AG08396 (cell line): ENCODE measurements at regions not wholly inside any gene's neighbourhood (a gene's known extent, or its start where the extent isn't known, plus 50 kb on each side); places are given as distances from the start of the nearest gene placed in this dataset.

Experiments used
- DNase-seq: peaks from one replicate; pipeline ENCODE4 v3.0.0; 2012; ENCODE audit warnings: low spot score, mixed read lengths

DNA sequence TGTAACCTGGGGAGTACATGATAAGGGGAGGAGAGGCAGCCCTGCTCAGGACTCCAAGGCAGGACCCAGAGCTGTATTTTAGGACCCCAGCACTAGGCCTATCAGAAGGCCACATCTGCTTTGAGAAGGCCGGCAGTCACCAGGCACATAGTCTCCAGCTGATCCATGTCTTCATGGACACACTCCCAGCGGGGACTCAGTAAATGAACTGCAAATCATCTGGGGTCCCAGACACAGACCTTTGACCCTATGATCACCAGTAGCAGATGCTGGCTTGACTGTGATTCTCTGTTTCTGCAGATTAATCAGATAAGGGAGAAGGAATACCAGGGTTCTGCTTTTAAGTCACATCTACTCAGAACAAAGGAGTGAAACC lies 341.4 kb upstream of the PODXL start:
- DNase-seq, result no peak

GRCh38 chr7:131897016-131897789 lies 340.8 kb upstream of the PODXL start:
- DNase-seq, result no peak

GRCh38 chr7:131896165-131896863 lies 339.9 kb upstream of the PODXL start:
- DNase-seq, result no peak

- DNase-seq, result peak; percentile 20
Measured at GRCh38 chr7:131895541-131896164, 339.2 kb upstream of the PODXL start.

- no peak for DNase-seq
Measured at GRCh38 chr7:131893631-131894340, 337.4 kb upstream of the PODXL start.

GRCh38 chr7:131890176-131890575 lies 333.7 kb upstream of the PODXL start:
- DNase-seq, result no peak

- DNase-seq, result no peak
Measured at GRCh38 chr7:131889572-131890150, 333.2 kb upstream of the PODXL start.

GRCh38 chr7:131883769-131884168 lies 327.3 kb upstream of the PODXL start:
- no peak for DNase-seq

GRCh38 chr7:131883196-131883595 lies 326.8 kb upstream of the PODXL start:
- no peak for DNase-seq

DNA sequence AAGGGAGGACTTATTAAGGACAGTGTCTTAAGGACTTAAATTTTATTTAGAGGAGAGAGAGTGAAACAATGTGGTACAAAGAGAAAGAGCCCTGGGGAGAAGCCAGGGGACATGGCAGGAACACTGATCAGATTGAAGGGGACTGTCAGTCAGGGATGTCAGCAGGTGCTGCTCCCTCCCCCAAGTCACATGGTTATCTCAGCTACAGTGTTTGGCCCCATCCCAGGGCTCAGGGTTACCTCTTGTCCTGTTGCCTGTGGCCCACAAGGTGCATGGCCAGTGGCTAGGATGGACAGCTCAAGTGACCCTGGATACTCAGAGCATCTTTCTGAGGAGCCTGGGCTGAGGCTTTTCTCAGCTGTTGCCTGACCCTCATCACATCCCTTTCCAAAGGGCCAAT lies 325.9 kb upstream of the PODXL start:
- no peak for DNase-seq

DNA sequence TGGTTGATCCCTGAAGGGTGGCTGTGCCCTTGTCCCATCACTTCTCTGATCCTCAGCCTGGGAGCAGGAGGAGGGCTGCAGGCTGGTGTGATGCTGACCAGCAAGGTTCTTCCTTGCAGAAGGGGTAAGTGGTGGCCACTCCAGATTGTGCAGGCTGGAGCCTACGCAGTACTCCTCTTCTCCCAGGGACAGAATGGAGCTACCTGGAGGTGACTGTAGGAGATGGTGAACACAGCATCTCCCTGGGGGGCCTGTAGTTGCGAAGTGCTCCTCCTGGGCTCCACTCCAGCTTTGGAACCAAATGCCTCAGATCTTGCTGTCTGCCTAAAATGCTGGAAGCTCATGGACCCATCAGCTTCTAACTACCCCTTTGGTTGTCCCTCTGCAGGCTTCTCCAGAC lies 323.6 kb upstream of the PODXL start:
- DNase-seq, result no peak

GRCh38 chr7:131879424-131879823 lies 323.0 kb upstream of the PODXL start:
- no peak for DNase-seq

DNA sequence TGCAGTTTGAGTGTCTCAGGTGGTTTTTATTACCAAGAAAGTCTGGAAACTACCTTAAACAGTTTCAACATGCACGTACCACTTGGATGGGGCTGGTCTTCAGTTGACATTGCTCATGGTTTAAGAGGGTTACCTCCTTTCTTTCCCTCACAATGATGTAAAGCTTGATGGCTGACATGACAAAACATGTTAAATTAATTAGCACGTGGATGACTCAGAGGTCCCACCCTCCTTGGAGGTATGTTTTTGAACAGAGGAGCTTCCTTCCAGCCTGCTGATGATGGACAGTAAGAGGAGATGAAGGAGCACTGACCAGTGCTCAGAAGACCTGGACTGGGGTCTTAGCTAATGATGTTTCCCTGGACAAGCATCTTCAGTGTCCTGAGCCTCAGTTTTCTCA lies 322.3 kb upstream of the PODXL start:
- no peak for DNase-seq

DNA sequence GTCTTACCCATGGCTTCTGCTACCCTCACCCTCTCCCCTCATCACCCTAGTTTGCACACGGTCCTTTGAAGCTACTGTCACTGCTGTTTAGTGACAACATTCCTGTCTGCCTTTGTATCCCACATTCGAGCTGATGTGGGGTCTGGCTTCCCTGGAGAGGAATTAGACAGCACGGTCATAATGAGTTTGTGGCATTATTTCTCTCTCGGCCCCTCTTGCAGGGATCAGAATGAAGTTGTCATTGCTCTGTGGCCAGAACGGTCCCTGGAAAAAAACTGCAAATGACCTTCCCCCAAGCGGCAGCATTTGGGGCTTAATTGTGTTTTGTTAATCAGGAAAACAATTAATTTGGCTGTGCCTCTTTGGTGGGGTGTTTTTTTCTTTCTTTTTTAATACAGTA lies 317.2 kb upstream of the PODXL start:
- DNase-seq, result no peak

DNA sequence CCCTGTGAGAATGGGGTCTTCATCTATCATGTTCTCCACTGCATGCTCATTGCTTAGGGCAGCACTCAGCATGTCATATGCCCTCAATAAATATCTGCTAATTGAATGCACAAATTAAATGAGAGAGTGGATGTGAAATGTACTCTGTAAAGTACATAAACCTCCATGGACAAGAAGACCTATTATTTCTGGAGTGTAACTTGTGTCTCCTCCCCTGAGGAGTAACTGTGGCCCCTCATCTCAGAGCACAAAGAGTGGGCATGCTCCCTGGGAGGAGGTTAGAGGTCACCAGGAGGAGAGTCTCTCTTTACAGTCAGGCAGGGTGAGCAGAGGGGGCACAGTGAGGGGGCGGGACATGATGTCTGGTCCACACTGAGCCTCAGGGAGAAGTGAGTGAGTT lies 313.6 kb upstream of the PODXL start:
- no peak for DNase-seq

GRCh38 chr7:131869169-131869844 lies 312.9 kb upstream of the PODXL start:
- DNase-seq, result no peak

GRCh38 chr7:131867461-131867860 lies 311.0 kb upstream of the PODXL start:
- no peak for DNase-seq

DNA sequence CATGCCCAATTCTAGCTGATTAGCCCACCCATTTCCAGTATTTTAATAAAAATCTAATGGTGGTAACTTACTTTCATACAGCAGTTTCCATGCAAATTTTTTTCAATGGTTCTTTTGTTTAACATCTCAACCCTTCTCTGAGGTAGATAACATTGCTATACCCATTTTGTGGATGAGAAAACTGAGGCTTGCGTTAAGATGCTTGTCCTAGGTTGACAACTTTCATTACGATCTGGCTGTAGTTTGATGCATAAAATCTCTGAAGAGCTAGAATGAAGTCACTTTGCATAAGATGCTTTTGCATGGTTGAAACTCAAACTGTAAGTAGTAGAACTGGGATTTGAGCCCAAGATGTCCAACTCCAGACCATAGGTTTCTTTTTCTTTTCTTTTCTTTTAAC lies 309.5 kb upstream of the PODXL start:
- no peak for DNase-seq

DNA sequence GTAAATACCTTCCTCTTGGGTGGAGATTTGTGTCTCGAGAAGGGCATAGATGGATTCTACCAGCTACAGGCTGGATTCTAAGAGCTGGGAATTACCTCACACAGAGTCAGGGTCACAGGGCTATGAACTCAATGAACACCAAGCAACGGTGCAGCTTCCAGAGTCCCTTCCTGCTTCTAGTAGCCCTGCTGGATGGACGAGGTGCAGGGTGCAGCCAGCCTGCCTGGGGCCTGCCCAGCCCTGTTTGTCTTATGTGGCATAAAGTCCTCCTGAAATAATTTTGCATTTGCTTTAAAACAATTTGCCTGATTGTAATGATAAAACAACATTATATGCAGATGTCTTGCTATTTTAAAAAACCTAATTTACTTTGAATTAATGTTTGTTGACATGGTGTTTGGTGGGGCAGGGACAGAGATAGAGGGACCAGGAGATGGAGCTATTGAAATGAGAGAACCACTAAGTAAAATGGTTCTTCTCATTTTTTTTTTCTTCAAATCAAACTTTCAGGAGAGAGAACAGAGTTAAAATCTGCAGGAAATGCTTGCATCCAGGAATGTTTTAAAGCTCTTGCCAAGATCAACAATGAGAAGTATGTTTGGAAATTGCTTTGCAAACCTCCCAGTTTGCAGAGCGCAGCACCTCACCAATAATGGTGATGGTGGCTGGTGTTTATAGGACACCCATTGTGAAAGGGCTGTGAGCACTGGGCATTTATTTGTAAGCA lies 305.4 kb upstream of the PODXL start:
- DNase-seq, result no peak

GRCh38 chr7:131859147-131859821 lies 302.9 kb upstream of the PODXL start:
- DNase-seq, result peak; percentile 76
